Loucy (cell line): ENCODE measurements at regions not wholly inside any gene's neighbourhood (a gene's known extent, or its start where the extent isn't known, plus 50 kb on each side); places are given as distances from the start of the nearest gene placed in this dataset.

Experiments
- H2AFZ ChIP-seq: fragments of 200-600 bp; sonication (generic); 2 replicates; pipeline ENCODE4 v1.6.0; 2016; ENCODE audit warnings: antibody characterized with exemption, mild to moderate bottlenecking, low read length, moderate library complexity
- H3F3A ChIP-seq: fragments of 200-600 bp; 2 replicates; pipeline ENCODE4 v1.6.0; 2016; ENCODE audit warnings: antibody characterized with exemption, low read depth, mild to moderate bottlenecking
- H3K27me3 ChIP-seq: fragments of 200-600 bp; sonication (generic); 2 replicates; pipeline ENCODE4 v1.6.1; 2014; ENCODE audit warnings: low read length, mild to moderate bottlenecking; ENCODE audit not compliant: insufficient read depth, poor library complexity, severe bottlenecking
- H3K36me3 ChIP-seq: fragments of 200-600 bp; sonication (generic); 2 replicates; pipeline ENCODE4 v1.6.1; 2016; ENCODE audit warnings: low read length; ENCODE audit not compliant: insufficient read depth
- H3K4me1 ChIP-seq: fragments of 200-600 bp; sonication (generic); 2 replicates; pipeline ENCODE4 v1.5.1; 2014; ENCODE audit warnings: low read length, mild to moderate bottlenecking; ENCODE audit not compliant: insufficient read depth, poor library complexity, severe bottlenecking
- H3K4me2 ChIP-seq: fragments of 200-600 bp; sonication (generic); 2 replicates; pipeline ENCODE4 v1.6.0; 2014; ENCODE audit warnings: antibody characterized with exemption, low read length, low read depth, mild to moderate bottlenecking; ENCODE audit not compliant: poor library complexity, severe bottlenecking
- H3K4me3 ChIP-seq: fragments of 200-600 bp; sonication (generic); 2 replicates; pipeline ENCODE4 v1.5.1; 2014; ENCODE audit warnings: low read length, mild to moderate bottlenecking, mixed read lengths; ENCODE audit not compliant: poor library complexity, severe bottlenecking
- H3K79me2 ChIP-seq: fragments of 200-600 bp; sonication (generic); 2 replicates; pipeline ENCODE4 v1.6.1; 2014; ENCODE audit warnings: low read length; ENCODE audit not compliant: insufficient read depth
- H3K9ac ChIP-seq: fragments of 200-600 bp; sonication (generic); 2 replicates; pipeline ENCODE4 v1.6.0; 2014; ENCODE audit warnings: mild to moderate bottlenecking, low read depth, low read length, moderate library complexity; ENCODE audit not compliant: poor library complexity, severe bottlenecking
- H3K9me2 ChIP-seq: fragments of 200-600 bp; sonication (generic); replicated peaks from 2 replicates; pipeline ENCODE4 v1.6.1; 2016; ENCODE audit warnings: low read depth, low read length, mixed read lengths
- H3K9me3 ChIP-seq: fragments of 200-600 bp; sonication (generic); 2 replicates; pipeline ENCODE4 v1.6.1; 2014; ENCODE audit warnings: mild to moderate bottlenecking, antibody characterized with exemption, low read length, low read depth; ENCODE audit not compliant: insufficient read depth
- H4K20me1 ChIP-seq: fragments of 200-600 bp; sonication (generic); 2 replicates; pipeline ENCODE4 v1.6.0; 2014; ENCODE audit warnings: antibody characterized with exemption, low read length, mild to moderate bottlenecking; ENCODE audit not compliant: insufficient read depth, poor library complexity, severe bottlenecking
- EZH2phosphoT487 ChIP-seq: fragments of 200-600 bp; IDR thresholded peaks from 2 replicates; pipeline ENCODE4 v1.6.1; 2018; ENCODE audit warnings: antibody characterized with exemption, mild to moderate bottlenecking, moderate library complexity, borderline replicate concordance
- TF ChIP-seq, protein P1 (sequence below): fragments of 200-600 bp; sonication (generic); conservative IDR thresholded peaks from 2 replicates; pipeline ENCODE4 v1.5.1; 2014; ENCODE audit warnings: mild to moderate bottlenecking, antibody characterized with exemption, low read length

GRCh38 chr14:104315169-104315568 lies 176.8 kb downstream of the KIF26A start:
- Histone ChIP-seq H4K20me1 (no peaks in the 10 kb centered on the region), H3K36me3 (no peaks in the 10 kb centered on the region), H3F3A (no peaks in the 10 kb centered on the region), H3K79me2 (no peaks in the 10 kb centered on the region), H3K4me2 (no peak overlapping the region), H3K4me1 (no peaks in the 10 kb centered on the region), H3K9me2 (no peaks in the 10 kb centered on the region), H3K4me3 (no peak overlapping the region), H3K9me3 (no peaks in the 10 kb centered on the region), H3K27me3 (no peaks in the 10 kb centered on the region), H3K9ac (no peak overlapping the region), H2AFZ (no peak overlapping the region)
- TF ChIP-seq, protein P1, sequence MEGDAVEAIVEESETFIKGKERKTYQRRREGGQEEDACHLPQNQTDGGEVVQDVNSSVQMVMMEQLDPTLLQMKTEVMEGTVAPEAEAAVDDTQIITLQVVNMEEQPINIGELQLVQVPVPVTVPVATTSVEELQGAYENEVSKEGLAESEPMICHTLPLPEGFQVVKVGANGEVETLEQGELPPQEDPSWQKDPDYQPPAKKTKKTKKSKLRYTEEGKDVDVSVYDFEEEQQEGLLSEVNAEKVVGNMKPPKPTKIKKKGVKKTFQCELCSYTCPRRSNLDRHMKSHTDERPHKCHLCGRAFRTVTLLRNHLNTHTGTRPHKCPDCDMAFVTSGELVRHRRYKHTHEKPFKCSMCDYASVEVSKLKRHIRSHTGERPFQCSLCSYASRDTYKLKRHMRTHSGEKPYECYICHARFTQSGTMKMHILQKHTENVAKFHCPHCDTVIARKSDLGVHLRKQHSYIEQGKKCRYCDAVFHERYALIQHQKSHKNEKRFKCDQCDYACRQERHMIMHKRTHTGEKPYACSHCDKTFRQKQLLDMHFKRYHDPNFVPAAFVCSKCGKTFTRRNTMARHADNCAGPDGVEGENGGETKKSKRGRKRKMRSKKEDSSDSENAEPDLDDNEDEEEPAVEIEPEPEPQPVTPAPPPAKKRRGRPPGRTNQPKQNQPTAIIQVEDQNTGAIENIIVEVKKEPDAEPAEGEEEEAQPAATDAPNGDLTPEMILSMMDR: no peak
- TF ChIP-seq EZH2phosphoT487: no peak

- no peaks in the 10 kb centered on the region for H3K27me3 ChIP-seq
- TF ChIP-seq EZH2phosphoT487: no peak
- TF ChIP-seq, protein P1: no peak
- H4K20me1 ChIP-seq: no peaks in the 10 kb centered on the region
- no peak overlapping the region for H2AFZ ChIP-seq
- H3K79me2 ChIP-seq: no peaks in the 10 kb centered on the region
- H3K9ac ChIP-seq: no peak overlapping the region
- no peaks in the 10 kb centered on the region for H3K4me1 ChIP-seq
- no peak overlapping the region for H3K4me3 ChIP-seq
- H3K9me3 ChIP-seq: no peaks in the 10 kb centered on the region
- H3K36me3 ChIP-seq: no peaks in the 10 kb centered on the region
- H3K9me2 ChIP-seq: no peaks in the 10 kb centered on the region
- H3F3A ChIP-seq: no peaks in the 10 kb centered on the region
- no peak overlapping the region for H3K4me2 ChIP-seq
These were observed 177.2 kb downstream of the KIF26A start for GRCh38 chr14:104315625-104316024.

GRCh38 chr14:104316121-104316722 lies 177.8 kb downstream of the KIF26A start:
- Histone ChIP-seq H3K9ac (no peak overlapping the region), H3K27me3 (no peaks in the 10 kb centered on the region), H3K4me3 (no peak overlapping the region), H2AFZ (no peak overlapping the region), H3K4me1 (no peaks in the 10 kb centered on the region), H3K4me2 (no peak overlapping the region), H3K9me2 (no peaks in the 10 kb centered on the region), H4K20me1 (no peaks in the 10 kb centered on the region), H3F3A (no peaks in the 10 kb centered on the region), H3K9me3 (no peaks in the 10 kb centered on the region), H3K79me2 (no peaks in the 10 kb centered on the region), H3K36me3 (no peaks in the 10 kb centered on the region)
- TF ChIP-seq EZH2phosphoT487: no peak
- TF ChIP-seq, protein P1: no peak
